Effector memory CD4-positive, alpha-beta T cell (primary cell): ENCODE measurements at regions not wholly inside any gene's neighbourhood (a gene's known extent, or its start where the extent isn't known, plus 50 kb on each side); places are given as distances from the start of the nearest gene placed in this dataset.

Source experiments
- DNase-seq, 3 donors: peaks; one replicate each; pipeline ENCODE4 v3.0.0-alpha.2; 2020
- H3K27ac ChIP-seq: 2 replicates; pipeline ENCODE4 v1.7.0; 2013; ENCODE audit warnings: mild to moderate bottlenecking, low read length, moderate library complexity; ENCODE audit not compliant: insufficient read depth, poor library complexity, severe bottlenecking
- H3K27me3 ChIP-seq: replicated peaks from 2 replicates; pipeline ENCODE4 v1.7.0; 2013; ENCODE audit warnings: mild to moderate bottlenecking, low read length; ENCODE audit not compliant: insufficient read depth, control insufficient read depth, poor library complexity, severe bottlenecking
- H3K36me3 ChIP-seq: 2 replicates; pipeline ENCODE4 v1.7.0; 2013; ENCODE audit warnings: mild to moderate bottlenecking, low read length, moderate library complexity; ENCODE audit not compliant: control insufficient read depth, insufficient read depth
- H3K4me1 ChIP-seq: 2 replicates; pipeline ENCODE4 v1.7.0; 2013; ENCODE audit warnings: low read length, mild to moderate bottlenecking; ENCODE audit not compliant: control insufficient read depth, insufficient read depth, poor library complexity, severe bottlenecking
- H3K4me3 ChIP-seq: 2 replicates; pipeline ENCODE4 v1.7.0; 2013; ENCODE audit warnings: low read length, low read depth, mild to moderate bottlenecking; ENCODE audit not compliant: insufficient read depth, poor library complexity, severe bottlenecking
- H3K9me3 ChIP-seq: 2 replicates; pipeline ENCODE4 v1.7.0; 2013; ENCODE audit warnings: mild to moderate bottlenecking, low read length, moderate library complexity; ENCODE audit not compliant: control insufficient read depth

DNA sequence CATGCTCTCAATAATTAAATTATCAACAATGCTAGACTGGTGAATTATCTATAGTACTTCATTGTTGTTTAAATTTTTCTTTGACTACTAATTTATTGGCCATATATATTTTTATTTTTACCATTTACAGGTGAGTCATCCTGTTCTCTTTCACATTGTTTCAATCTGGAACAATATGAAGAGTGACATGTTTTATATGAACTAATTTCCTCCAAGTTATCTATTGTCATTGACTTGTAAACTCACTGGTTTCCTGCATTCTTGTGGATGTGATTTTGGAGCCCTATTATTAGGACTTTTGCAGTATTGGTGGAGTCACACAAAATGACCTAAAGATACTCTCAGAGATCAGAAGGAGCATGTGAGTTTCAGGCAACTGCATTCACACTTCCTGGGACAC, 297.7 kb downstream of the AEBP2 start:
- Histone ChIP-seq H3K4me3 (no peak overlapping the region), H3K9me3 (no peaks in the 10 kb centered on the region), H3K36me3 (no peaks in the 10 kb centered on the region), H3K4me1 (no peaks in the 10 kb centered on the region), H3K27me3 (no peaks in the 10 kb centered on the region), H3K27ac (no peak overlapping the region)
- no peak for DNase-seq

DNA sequence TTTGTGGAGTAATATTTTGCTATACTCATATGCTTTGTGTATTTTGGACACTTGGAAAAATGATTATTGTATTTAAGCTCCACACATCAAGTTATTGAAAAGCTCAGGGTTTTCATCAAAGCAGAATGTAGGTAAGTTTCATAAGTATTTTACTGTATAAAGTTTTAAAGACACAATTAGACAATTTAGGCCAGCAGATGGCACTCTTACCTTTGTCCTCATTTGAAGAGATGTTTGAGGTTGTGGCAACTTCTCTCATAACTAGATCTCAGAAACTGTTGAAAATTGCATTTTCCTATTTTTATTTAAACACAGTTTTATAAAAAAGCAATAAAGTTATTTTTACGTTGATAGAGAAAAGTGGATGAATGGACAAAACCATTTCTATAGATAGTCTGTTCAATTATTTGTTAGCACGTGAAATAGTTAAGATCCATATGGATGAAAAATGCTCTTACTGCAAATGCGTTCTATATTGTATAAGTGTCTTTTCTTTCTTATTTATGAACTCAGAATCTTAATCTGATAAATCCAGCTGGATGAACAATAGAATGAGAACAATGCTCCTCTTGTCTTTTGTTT, 300.0 kb downstream of the AEBP2 start:
- Histone ChIP-seq H3K9me3 (no peaks in the 10 kb centered on the region), H3K4me1 (no peaks in the 10 kb centered on the region), H3K27me3 (no peaks in the 10 kb centered on the region), H3K27ac (no peak overlapping the region), H3K36me3 (no peaks in the 10 kb centered on the region), H3K4me3 (no peak overlapping the region)
- no peak for DNase-seq

DNA sequence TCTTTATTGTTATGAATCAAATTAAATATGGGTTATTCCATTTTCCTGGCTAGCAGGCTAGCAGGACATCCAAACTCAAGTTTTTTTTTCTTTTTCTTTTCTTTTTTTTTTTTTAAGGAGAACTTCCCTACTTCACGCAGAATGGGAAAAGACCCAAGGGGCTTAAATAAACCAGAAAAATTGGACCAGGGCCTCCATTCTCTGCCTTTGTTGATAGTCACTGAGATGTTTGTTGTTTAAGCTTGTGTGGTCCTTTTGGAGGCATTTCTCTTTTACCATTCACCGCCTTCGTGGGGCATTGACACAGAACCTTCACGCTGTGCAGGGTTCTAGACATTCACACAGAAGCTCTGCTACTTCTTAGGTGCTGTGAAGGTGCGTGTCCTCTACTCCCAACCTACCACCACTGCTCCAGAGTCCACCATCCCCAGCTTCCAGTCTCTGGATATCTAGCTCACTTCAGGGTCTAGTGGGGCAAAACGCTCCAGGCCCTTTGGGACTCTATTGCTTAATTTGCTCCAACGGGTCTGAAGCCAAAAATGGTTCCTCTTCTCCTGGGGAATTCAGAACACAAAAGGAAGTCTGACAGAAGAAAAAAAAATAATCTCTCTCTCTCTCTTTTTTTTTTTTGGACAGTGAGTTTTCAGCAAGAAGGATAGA, 301.3 kb downstream of the AEBP2 start:
- H3K36me3 ChIP-seq, result no peaks in the 10 kb centered on the region
- H3K27ac ChIP-seq, result no peak overlapping the region
- H3K4me1 ChIP-seq, result no peaks in the 10 kb centered on the region
- no peaks in the 10 kb centered on the region for H3K9me3 ChIP-seq
- no peak overlapping the region for H3K4me3 ChIP-seq
- no peaks in the 10 kb centered on the region for H3K27me3 ChIP-seq
- no peak for DNase-seq

DNA sequence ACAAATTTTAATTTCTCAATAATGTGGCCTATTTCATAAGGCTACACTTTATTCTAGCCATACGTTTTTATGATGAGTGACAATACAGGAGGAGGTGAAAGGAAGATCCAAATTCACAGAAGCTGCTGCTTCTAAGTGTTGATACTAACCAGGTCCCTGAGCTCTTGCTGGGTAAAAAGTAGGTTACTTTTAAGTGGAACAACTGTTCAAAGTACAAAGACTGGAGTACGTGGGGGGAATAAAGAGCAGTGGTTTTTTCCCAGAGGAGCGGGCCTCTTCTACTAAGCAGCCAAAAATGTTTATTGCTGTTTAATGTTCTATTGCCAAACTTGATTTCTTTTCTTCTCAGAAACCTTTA, 301.8 kb downstream of the AEBP2 start:
- no peak overlapping the region for H3K4me3 ChIP-seq
- no peaks in the 10 kb centered on the region for H3K27me3 ChIP-seq
- H3K36me3 ChIP-seq, result no peaks in the 10 kb centered on the region
- DNase-seq, result no peak
- no peaks in the 10 kb centered on the region for H3K9me3 ChIP-seq
- no peak overlapping the region for H3K27ac ChIP-seq
- H3K4me1 ChIP-seq, result no peaks in the 10 kb centered on the region

DNA sequence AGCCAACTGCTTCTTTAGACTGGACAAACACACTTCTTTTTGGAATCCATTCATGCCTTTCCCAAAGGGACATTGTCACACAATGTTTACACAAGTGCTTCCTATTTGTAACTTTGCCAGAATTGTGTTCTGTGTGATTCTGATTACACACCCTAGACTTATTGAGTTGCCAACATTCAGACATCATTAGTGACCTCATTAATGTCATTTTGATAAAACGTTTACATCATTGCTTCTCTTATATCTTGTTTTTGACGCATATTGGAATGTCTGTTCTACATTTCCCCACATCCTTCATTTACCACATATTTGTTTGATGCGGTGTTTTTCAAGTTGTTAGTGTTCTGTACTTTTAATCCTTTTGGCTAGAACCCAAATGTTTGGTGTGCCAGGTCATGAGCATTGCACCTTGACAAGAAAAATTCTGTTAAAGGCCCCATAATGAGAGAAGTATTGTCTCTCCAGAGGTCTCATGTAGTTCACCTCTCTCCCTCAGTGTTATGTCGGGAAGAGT, 305.5 kb downstream of the AEBP2 start:
- no peaks in the 10 kb centered on the region for H3K4me1 ChIP-seq
- no peak overlapping the region for H3K27ac ChIP-seq
- no peak overlapping the region for H3K4me3 ChIP-seq
- no peaks in the 10 kb centered on the region for H3K9me3 ChIP-seq
- H3K36me3 ChIP-seq, result no peaks in the 10 kb centered on the region
- no peak for DNase-seq
- H3K27me3 ChIP-seq, result no peaks in the 10 kb centered on the region

DNA sequence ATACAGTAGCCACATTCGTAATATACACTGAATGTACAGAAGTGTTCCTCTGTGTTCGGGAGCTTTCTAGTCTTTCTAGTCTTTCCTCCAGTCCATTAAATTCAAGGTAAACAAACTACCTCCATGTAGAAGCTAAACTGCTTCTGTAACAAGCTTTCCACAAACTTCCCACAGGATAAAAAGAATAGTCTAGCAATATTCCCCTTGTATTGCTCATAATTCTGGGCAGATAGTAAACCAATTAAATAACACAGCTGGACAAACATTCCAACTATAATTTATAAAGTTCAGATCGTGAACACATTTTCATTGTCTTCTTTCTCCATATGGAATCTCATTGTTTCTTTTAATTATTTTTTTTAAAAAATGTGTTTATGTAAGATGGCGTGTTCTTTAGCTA, 307.2 kb downstream of the AEBP2 start:
- no peak overlapping the region for H3K27ac ChIP-seq
- no peaks in the 10 kb centered on the region for H3K9me3 ChIP-seq
- H3K4me3 ChIP-seq, result no peak overlapping the region
- DNase-seq, result no peak
- H3K36me3 ChIP-seq, result no peaks in the 10 kb centered on the region
- H3K27me3 ChIP-seq, result no peaks in the 10 kb centered on the region
- H3K4me1 ChIP-seq, result no peaks in the 10 kb centered on the region

DNA sequence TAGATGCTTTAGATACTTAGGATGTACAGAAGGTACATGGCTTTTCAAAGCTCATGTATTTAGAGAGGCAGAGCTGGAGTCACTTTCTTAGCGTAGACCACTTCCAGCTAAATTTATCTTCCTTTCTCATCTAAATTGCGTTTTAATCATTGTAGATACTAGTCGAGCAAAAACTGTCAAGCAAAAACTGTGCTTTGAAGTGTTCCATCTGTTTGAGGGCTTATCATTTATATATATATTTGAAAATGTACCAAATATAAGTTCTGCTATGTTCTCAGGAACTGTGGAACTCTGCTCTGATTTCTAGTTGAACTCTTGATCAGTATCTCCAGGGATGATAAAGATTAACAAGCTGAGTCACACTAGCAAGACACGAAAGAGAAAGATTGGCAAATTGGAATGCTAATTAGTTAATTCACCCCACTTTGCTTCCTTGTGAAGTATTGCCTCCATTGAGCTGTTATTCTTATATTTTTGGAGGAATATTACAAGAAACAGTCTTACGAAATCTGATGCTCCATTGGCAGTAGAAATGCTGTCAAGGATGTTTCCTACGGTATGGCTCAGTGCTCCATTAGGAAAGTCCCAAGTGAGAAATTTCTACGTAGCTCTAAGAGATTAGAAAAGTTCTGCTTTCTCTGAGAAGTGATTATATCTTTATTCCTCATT, 310.7 kb downstream of the AEBP2 start:
- H3K27ac ChIP-seq, result no peak overlapping the region
- no peaks in the 10 kb centered on the region for H3K36me3 ChIP-seq
- H3K4me1 ChIP-seq, result no peaks in the 10 kb centered on the region
- H3K4me3 ChIP-seq, result no peak overlapping the region
- H3K27me3 ChIP-seq, result no peaks in the 10 kb centered on the region
- H3K9me3 ChIP-seq, result peaks cover 7% of the 10 kb centered on the region
- DNase-seq, result no peak

DNA sequence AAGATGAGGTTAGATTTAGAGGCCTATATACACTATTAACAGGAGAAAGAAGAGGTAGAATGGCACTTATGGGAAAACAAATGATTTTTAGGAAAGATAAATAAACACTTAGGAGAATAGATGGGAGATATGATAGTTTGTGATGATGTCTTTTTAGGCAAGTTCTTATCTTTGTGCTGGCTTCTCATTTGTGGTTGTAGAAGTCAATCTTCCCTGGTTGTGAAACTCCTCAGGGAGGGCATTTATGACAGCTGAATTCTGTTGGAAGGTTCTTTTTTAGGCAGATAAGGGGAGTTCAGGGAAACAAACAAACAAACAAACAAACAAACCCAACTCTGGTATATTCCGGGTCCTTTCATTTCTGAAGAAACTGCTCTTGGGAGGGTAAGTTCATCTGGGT, 311.8 kb downstream of the AEBP2 start:
- Histone ChIP-seq H3K4me3 (no peak overlapping the region), H3K27ac (no peak overlapping the region), H3K9me3 (peaks cover 7% of the 10 kb centered on the region), H3K4me1 (no peaks in the 10 kb centered on the region), H3K36me3 (no peaks in the 10 kb centered on the region), H3K27me3 (no peaks in the 10 kb centered on the region)
- DNase-seq, result no peak

DNA sequence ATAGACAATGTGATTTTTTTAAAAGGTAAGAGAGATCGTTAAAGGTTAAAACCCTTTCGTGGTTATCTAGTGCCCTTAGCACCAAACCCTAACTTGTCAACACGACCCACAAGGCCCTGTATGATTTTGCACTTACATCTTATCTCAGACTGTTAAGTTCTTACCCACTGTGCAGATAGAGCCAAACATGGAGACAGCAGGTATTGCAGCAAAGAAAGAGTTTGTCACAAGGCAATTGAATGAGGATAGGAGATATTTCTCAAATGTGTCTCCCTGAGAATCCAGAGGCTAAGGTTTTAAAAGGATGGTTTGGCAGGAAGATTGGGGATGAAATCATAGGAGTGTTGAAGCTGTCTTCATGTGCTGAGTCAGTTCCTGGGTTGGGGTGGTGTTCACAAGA, 313.4 kb downstream of the AEBP2 start:
- Histone ChIP-seq H3K4me3 (no peak overlapping the region), H3K27ac (no peak overlapping the region), H3K36me3 (no peaks in the 10 kb centered on the region), H3K27me3 (no peaks in the 10 kb centered on the region), H3K4me1 (no peaks in the 10 kb centered on the region), H3K9me3 (peaks cover 7% of the 10 kb centered on the region)
- DNase-seq, result no peak

DNA sequence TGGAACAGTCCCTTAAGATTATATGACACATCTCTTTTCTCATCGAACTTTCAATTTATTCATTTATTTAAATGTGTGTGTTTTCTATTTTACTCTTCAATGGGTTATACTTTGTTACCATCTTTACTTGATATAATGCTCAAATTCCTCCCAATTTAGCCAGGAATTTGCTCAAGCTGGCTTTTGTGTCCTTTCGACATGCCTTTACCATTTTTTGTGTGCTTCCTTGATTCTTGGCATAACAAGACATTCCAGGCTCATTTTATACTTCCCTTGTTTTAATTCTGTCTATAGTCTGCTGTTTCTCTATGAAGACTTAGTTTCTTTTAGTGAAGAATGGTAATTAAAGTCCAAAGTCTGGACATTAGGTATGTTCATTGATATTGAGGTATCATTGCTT, 315.8 kb downstream of the AEBP2 start:
- H3K9me3 ChIP-seq, result peaks cover 7% of the 10 kb centered on the region
- no peaks in the 10 kb centered on the region for H3K4me1 ChIP-seq
- H3K4me3 ChIP-seq, result no peak overlapping the region
- no peak overlapping the region for H3K27ac ChIP-seq
- no peak for DNase-seq
- no peaks in the 10 kb centered on the region for H3K27me3 ChIP-seq
- no peaks in the 10 kb centered on the region for H3K36me3 ChIP-seq
